IPS DF 6.9 (cell line): ENCODE measurements at regions not wholly inside any gene's neighbourhood (a gene's known extent, or its start where the extent isn't known, plus 50 kb on each side); places are given as distances from the start of the nearest gene placed in this dataset.

Source experiments
- DNase-seq: peaks from one replicate; pipeline ENCODE4 v3.0.0-alpha.2; 2013; ENCODE audit warnings: low read depth, low spot score
- H3K27ac ChIP-seq: one replicate; pipeline ENCODE4 v1.5.1; 2013; ENCODE audit warnings: low read length, control low read depth
- H3K27me3 ChIP-seq: 2 replicates; pipeline ENCODE4 v1.6.1; 2013; ENCODE audit warnings: mild to moderate bottlenecking, low read length; ENCODE audit not compliant: control insufficient read depth, insufficient read depth
- H3K36me3 ChIP-seq: 2 replicates; pipeline ENCODE4 v1.6.1; 2013; ENCODE audit warnings: low read length; ENCODE audit not compliant: control insufficient read depth, insufficient read depth
- H3K4me1 ChIP-seq: 2 replicates; pipeline ENCODE4 v1.6.1; 2013; ENCODE audit warnings: low read length; ENCODE audit not compliant: control insufficient read depth, insufficient read depth
- H3K4me3 ChIP-seq: 2 replicates; pipeline ENCODE4 v1.5.1; 2013; ENCODE audit warnings: mild to moderate bottlenecking, low read length
- H3K9me3 ChIP-seq: 2 replicates; pipeline ENCODE4 v1.6.1; 2013; ENCODE audit warnings: low read length, inconsistent platforms; ENCODE audit not compliant: control insufficient read depth, insufficient read depth
- WGBS: extraction: QIAGEN DNeasy Blood & Tissue Kit; methylation state at CpG from one replicate; pipeline ENCODE4 v1.1.7; 2013; ENCODE audit warnings: mixed read lengths, missing lambda C conversion rate; ENCODE audit not compliant: insufficient read length, insufficient coverage; 5-methylcytosine and 5-hydroxymethylcytosine counted together

DNA sequence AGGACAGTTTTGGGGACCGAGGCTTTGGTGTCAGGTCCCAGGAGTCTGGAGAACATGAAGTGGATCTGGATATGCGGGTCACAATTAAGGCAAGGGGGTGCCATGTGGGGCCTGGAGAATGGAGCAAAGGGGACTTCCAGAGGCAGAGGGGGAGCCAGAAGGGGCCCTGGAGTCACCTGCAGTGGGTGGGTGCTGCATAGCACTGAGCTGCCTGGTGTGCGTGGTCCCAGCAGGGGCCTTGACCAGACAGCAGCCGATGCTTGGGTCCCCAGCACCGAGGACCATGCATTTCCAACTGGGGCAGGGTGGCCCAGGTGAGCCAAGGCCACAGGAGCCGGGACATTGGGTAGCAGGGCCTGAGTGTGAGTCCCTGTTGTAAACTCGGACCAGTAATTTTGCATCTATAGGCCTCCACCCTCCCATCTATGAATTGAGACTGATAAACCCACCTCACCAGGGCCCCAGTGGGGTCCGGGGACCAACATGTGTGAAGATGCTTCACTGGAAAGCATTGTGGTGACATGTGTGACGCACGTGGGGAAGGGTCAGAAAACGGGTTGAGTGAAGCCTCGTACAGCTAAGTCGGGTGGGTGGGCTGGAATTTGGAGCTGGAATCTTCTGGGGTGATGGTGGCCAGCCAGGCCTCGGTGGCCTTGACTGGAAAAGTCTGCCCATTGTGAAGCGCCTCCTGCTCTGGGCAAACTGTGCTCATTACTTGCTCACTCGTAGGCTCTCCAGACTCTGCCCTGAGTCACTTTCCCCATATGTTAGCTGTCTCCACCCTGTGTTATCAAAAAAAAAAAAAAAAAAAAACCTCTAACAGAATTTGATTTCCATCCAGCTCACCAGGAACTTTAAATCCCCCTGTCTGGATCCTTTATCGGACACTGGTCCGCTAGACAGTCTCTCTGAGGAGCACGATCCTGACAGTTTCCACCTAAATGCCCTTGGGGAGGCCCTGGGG is 90.5 kb upstream of the ZNF469 start:
- H3K27ac ChIP-seq: no peak overlapping the region
- H3K9me3 ChIP-seq: no peaks in the 10 kb centered on the region
- no peak for DNase-seq
- H3K4me1 ChIP-seq: no peaks in the 10 kb centered on the region
- no peaks in the 10 kb centered on the region for H3K27me3 ChIP-seq
- H3K4me3 ChIP-seq: no peak overlapping the region
- no peaks in the 10 kb centered on the region for H3K36me3 ChIP-seq
- WGBS: no CpG with 5 or more reads among the region's 19 CpGs

DNA sequence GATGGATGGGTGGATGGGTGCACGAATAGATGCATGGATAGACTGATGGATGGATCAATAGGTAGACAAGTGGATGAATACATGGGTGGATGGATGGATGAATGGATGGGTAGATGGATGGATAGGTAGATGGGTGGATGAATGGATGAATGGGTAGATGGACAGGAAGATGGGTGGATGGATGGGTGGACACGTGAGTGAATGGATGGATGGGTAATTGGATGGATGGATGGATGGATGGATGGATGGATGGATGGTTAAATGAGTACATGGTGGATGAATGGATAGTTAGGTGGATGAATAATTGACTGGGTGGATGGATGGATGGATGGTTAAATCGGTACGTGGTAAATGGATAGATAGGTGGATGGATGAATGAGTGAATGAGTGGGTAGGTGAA is 89.7 kb upstream of the ZNF469 start:
- WGBS: 100% methylated on average over 2 of the region's 4 CpGs
- Histone ChIP-seq H3K27me3 (no peaks in the 10 kb centered on the region), H3K4me1 (no peaks in the 10 kb centered on the region), H3K36me3 (no peaks in the 10 kb centered on the region), H3K4me3 (no peak overlapping the region), H3K27ac (no peak overlapping the region), H3K9me3 (no peaks in the 10 kb centered on the region)
- no peak for DNase-seq

DNA sequence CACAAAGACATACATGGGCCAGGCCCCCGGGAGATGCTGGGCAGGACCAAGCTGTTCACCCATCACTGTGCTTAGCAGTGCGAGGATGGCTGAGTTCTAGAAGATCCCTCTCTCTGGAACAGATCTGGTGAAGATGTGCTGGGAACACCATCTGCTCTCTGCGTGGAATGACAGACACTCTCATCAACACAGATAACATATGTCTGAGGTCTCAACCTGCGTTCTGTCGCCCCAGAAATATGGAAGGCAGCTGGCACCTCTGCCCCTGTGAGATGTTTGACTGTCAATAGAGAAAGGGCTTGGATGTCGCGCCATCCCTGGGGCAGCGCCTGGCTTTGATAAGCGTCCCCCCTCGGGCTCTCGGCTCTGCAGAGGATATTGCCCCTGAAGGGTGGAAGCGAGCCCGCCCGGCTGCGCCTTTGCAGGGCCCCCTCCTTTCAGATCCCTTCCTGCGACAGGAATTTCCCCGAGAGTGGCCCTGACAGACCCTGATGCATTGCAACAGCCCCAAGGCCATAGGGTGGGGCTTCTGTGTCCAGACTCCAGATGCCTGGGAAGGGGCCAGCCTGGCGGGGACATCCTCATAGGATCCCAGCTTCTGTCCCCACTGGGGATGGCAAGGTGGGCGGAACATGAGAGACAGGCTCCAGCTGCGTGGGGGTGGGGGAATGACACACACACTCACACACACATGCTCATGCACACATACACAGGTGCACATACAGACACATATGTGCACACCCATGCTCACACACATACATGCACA is 86.9 kb upstream of the ZNF469 start:
- Histone ChIP-seq H3K4me3 (no peak overlapping the region), H3K36me3 (no peaks in the 10 kb centered on the region), H3K27me3 (no peaks in the 10 kb centered on the region), H3K9me3 (no peaks in the 10 kb centered on the region), H3K4me1 (no peaks in the 10 kb centered on the region; the same call in 1 of the 2 replicates), H3K27ac (no peak overlapping the region)
- no CpG with 5 or more reads among the region's 20 CpGs for WGBS
- DNase-seq: no peak

DNA sequence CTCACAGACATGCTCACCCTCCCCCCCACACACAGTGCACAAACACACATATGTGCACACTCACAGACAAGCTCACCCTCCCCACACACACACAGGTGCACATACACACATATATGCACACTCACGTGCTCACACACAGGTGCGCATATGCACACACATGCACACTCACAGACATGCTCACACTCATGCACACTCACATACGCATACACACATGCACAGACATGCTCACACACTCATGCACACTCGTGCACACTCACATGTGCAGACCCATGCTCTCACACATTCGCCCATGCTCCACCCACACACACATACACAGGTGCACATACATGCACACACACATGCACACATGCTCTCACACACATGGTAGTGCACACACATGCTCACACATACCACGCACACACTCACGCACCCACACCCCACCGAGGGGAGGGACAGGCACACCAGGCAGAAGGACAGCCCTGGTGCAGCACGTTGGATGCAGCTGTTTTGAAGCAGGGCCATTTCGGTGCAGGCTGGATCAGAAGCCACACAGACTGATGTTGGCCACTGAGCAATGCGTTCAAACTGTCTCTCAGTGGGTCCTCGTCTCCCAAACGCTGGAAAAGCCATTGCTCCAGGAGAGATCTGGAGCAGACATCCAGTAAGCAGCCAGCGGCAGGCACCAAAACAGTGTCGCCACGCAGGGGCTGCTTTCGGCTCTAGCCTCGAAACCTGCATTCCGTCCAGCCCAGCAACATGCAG is 86.2 kb upstream of the ZNF469 start:
- Histone ChIP-seq H3K36me3 (no peaks in the 10 kb centered on the region), H3K4me1 (no peaks in the 10 kb centered on the region; the same call in 1 of the 2 replicates), H3K27me3 (no peaks in the 10 kb centered on the region), H3K4me3 (no peak overlapping the region), H3K27ac (no peak overlapping the region), H3K9me3 (no peaks in the 10 kb centered on the region)
- no peak for DNase-seq
- WGBS: no CpG with 5 or more reads among the region's 19 CpGs

DNA sequence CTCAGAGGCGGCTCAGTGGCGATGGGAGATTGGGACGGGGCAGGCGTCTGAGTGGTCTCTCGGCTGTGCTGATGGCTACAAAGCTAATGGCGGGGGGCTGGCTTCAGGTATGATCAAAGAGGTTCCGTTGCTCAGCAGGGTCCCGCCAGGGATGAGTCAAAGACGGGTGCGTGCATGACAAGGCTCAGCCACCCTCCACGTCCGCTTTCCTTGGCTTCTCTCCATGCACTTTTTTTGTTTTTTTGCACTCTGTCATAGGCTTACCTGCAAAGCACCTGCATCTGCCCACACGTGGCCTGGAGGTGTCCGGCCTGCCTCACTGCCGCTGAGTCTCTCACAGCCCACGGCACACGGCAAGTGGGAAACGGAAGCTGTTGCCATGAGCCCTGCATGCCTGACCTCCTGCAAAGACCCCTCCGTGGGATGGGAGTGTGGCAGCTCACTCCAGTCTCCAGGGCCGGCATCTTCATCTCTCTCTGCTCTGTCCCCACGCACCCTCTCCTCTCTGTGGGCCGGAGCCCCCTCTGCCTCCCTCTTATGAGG is 85.5 kb upstream of the ZNF469 start:
- WGBS: no CpG with 5 or more reads among the region's 22 CpGs
- Histone ChIP-seq H3K27ac (no peak overlapping the region), H3K27me3 (no peaks in the 10 kb centered on the region)

DNA sequence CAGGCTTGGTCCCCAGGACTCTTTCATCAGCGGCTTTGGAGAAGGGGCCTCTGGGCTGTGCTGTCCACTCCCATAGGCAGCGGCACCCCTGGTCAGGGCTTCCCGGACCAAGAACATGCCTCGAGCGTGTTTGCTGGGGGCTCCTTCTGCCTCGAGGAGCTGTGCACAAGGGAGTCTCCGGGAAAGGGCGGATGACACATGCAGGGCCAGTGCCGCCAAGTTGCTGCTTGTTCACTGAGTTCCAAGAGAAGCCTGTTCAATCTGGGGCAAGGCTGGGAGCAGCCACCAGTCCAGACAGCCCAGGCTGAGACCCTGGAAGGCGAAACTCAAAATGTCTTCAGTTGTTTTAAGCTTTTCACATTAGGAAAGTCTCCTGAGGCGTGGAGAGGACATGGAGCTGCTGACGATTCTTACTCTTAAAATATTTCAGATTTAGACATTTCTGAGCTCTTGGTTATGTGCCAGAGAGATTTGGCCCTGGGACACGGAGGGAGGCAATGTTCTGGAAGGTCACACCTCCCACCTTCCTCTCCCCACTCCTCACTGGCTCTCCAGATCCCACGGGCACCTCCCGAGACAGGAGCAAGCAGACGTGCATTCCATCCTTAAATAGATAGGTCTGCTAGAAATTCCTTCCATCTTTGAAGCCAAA is 84.5 kb upstream of the ZNF469 start:
- Histone ChIP-seq H3K27me3 (no peaks in the 10 kb centered on the region), H3K9me3 (no peaks in the 10 kb centered on the region), H3K36me3 (no peaks in the 10 kb centered on the region), H3K4me3 (no peak overlapping the region), H3K27ac (no peak overlapping the region), H3K4me1 (no peaks in the 10 kb centered on the region; the same call in 1 of the 2 replicates)
- no CpG with 5 or more reads among the region's 16 CpGs for WGBS
- no peak for DNase-seq

More for the DNA sequence above, 85.5 kb upstream of the ZNF469 start:
- no peak overlapping the region for H3K4me3 ChIP-seq
- no peaks in the 10 kb centered on the region; the same call in 1 of the 2 replicates for H3K4me1 ChIP-seq
- no peaks in the 10 kb centered on the region for H3K9me3 ChIP-seq
- DNase-seq: no peak
- H3K36me3 ChIP-seq: no peaks in the 10 kb centered on the region

DNA sequence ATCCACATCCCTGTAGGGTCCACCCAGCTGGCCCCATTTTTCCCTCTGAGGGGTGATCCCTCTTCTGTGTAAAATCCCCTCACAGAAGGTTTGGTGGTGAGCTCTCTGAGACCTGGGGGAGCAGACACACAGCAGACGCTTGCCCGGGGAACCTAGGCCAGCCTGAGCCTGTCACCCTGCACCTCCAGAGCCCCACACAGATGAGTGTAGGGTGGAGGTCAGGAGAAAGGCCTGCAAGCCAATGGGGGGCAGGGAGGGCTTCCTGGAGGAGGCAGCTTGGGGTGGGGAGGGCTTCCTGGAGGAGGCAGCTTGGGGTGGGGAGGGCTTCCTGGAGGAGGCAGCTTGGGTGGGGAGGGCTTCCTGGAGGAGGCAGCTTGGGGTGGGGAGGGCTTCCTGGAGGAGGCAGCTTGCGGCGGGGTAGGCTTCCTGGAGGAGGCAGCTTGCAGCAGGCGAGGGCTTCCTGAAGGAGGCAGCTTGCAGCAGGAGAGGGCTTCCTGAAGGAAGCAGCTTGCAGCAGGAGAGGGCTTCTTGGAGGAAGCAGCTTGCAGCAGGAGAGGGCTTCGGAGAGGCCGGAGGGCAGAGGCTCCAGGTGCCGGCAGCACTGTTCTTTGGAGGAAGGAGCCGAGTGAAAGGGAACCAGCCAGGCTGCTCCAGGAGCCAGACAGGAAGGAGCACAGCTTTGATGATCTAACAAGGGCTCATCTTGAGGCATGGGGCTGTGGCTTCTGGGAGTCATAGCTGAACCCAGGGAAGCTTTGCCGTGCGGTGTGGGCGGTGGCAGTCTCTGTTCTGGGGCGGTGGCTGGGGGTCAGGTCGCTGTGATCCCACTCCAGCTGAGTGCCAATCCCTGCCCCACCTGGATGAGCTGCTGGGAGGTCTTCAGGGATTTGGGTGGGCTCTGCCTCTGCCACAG is 83.7 kb upstream of the ZNF469 start:
- WGBS: no CpG with 5 or more reads among the region's 14 CpGs
- no peaks in the 10 kb centered on the region for H3K9me3 ChIP-seq
- no peak for DNase-seq
- no peaks in the 10 kb centered on the region for H3K36me3 ChIP-seq
- H3K27ac ChIP-seq: no peak overlapping the region
- H3K4me1 ChIP-seq: no peaks in the 10 kb centered on the region; the same call in 1 of the 2 replicates
- H3K4me3 ChIP-seq: no peak overlapping the region
- H3K27me3 ChIP-seq: no peaks in the 10 kb centered on the region

DNA sequence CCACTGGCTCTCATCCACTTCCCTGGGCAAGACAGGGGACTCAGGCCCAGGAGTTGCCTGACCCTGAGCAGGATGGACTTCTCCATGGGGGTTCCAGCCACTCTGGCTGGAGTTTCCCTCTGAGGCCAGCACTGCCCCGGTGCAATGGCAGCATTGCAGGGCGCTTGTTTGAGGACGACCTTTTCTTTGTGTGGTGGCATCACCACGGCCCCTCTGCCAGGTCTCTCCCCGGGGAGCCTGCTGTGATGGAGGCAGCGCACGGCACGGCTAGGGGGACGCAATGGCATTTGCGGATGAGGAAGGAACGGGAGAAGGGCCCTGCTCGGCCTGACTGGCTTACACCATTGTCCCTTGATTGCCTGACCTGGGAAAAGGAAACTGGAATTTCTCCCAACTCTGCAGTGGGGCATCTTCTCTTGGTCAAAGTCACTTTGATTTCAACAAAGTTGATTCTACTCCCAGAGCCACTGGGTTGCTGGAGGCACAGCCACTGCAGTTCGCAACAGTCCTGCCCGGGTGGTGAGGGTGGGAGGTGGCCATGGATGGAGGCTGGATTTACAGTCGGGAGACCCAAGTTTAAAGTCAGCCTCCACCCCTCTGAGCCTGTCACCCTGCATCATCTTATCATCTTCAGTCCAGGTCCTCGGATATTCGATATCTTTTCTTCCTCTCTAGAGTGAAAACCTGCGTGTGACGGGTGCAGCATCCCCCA is 82.9 kb upstream of the ZNF469 start:
- no peak overlapping the region for H3K27ac ChIP-seq
- DNase-seq: no peak
- no peaks in the 10 kb centered on the region for H3K27me3 ChIP-seq
- no peaks in the 10 kb centered on the region for H3K9me3 ChIP-seq
- H3K4me3 ChIP-seq: no peak overlapping the region
- WGBS: no CpG with 5 or more reads among the region's 19 CpGs
- no peaks in the 10 kb centered on the region; the same call in 1 of the 2 replicates for H3K4me1 ChIP-seq
- H3K36me3 ChIP-seq: no peaks in the 10 kb centered on the region

DNA sequence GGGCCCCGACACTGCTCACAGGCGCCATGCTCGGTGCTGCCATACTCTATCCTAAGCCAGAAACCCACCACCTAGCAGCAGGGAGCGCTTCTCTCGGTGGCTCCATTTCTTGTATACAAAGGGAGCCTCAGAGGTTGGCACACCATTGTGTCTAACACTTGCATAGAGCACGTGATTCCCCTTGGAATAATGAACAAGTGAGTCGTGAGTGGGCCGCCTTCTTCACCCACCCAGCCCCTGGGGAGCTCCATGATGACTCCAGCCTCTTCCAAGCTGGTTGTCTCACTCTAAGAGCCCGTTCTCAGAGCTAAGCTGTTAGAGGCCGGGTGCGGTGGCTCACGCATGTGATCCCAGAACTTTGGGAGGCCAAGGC is 82.3 kb upstream of the ZNF469 start:
- no CpG with 5 or more reads among the region's 12 CpGs for WGBS
- no peaks in the 10 kb centered on the region; the same call in 1 of the 2 replicates for H3K4me1 ChIP-seq
- no peak overlapping the region for H3K4me3 ChIP-seq
- H3K9me3 ChIP-seq: no peaks in the 10 kb centered on the region
- H3K27me3 ChIP-seq: no peaks in the 10 kb centered on the region
- H3K36me3 ChIP-seq: no peaks in the 10 kb centered on the region
- no peak for DNase-seq
- H3K27ac ChIP-seq: no peak overlapping the region
